HG03469 (cell line): ENCODE measurements at regions not wholly inside any gene's neighbourhood (a gene's known extent, or its start where the extent isn't known, plus 50 kb on each side); places are given as distances from the start of the nearest gene placed in this dataset.
"Not testable (repeated sequence)": the region's sequence is repeated elsewhere in the genome, so short reads cannot be mapped to it uniquely, and the experiment has no call there.

ENCODE experiments used
- ATAC-seq: cut with Tn5 transposase; IDR thresholded peaks from one replicate; pipeline ENCODE4 v1.9.1; 2021; ENCODE audit warnings: mild to moderate bottlenecking, moderate library complexity, moderate number of reproducible peaks; ENCODE audit not compliant: unreplicated experiment

GRCh38 chr1:212495766-212496494 lies 63.2 kb downstream of the NENF start:
- ATAC-seq: no peak

- ATAC-seq: no peak
Measured at GRCh38 chr1:212496682-212497081, 64.0 kb downstream of the NENF start.

GRCh38 chr1:212497553-212497952 lies 64.8 kb downstream of the NENF start:
- no peak for ATAC-seq

GRCh38 chr1:212498283-212499040 lies 65.7 kb downstream of the NENF start:
- ATAC-seq: no peak

GRCh38 chr1:212500351-212500750 lies 67.6 kb downstream of the NENF start:
- no peak for ATAC-seq

- no peak for ATAC-seq
Measured at GRCh38 chr1:212500983-212501382, 68.3 kb downstream of the NENF start.

- no peak for ATAC-seq
Measured at GRCh38 chr1:212503714-212504113, 71.0 kb downstream of the NENF start.

GRCh38 chr1:212504171-212504803 lies 71.6 kb downstream of the NENF start:
- ATAC-seq: no peak

- no peak for ATAC-seq
Measured at GRCh38 chr1:212506666-212507065, 73.9 kb downstream of the NENF start.

GRCh38 chr1:212507369-212507768 lies 74.6 kb downstream of the NENF start:
- ATAC-seq: no peak

GRCh38 chr1:212512816-212513559 lies 80.3 kb downstream of the NENF start:
- ATAC-seq: no peak

GRCh38 chr1:212513586-212513985 lies 80.9 kb downstream of the NENF start:
- no peak for ATAC-seq

GRCh38 chr1:212514056-212514614 lies 81.4 kb downstream of the NENF start:
- ATAC-seq: no peak

GRCh38 chr1:212514782-212515181 lies 82.1 kb downstream of the NENF start:
- ATAC-seq: no peak

- no peak for ATAC-seq
Measured at GRCh38 chr1:212515329-212515760, 82.6 kb downstream of the NENF start.

GRCh38 chr1:212516012-212516411 lies 83.3 kb downstream of the NENF start:
- ATAC-seq: not testable (repeated sequence)

- no peak for ATAC-seq
Measured at GRCh38 chr1:212518188-212519054, 85.7 kb downstream of the NENF start.

GRCh38 chr1:212519131-212519530 lies 86.4 kb downstream of the NENF start:
- ATAC-seq: no peak

- no peak for ATAC-seq
Measured at GRCh38 chr1:212520299-212520698, 87.6 kb downstream of the NENF start.

- ATAC-seq: no peak
Measured at GRCh38 chr1:212520746-212521145, 87.8 kb upstream of the ATF3 start.
